ENCODE measurements at regions not wholly inside any gene's neighbourhood (a gene's known extent, or its start where the extent isn't known, plus 50 kb on each side); places are given as distances from the start of the nearest gene placed in this dataset.
"Not testable (repeated sequence)": the region's sequence is repeated elsewhere in the genome, so short reads cannot be mapped to it uniquely, and the experiment has no call there.

DNA sequence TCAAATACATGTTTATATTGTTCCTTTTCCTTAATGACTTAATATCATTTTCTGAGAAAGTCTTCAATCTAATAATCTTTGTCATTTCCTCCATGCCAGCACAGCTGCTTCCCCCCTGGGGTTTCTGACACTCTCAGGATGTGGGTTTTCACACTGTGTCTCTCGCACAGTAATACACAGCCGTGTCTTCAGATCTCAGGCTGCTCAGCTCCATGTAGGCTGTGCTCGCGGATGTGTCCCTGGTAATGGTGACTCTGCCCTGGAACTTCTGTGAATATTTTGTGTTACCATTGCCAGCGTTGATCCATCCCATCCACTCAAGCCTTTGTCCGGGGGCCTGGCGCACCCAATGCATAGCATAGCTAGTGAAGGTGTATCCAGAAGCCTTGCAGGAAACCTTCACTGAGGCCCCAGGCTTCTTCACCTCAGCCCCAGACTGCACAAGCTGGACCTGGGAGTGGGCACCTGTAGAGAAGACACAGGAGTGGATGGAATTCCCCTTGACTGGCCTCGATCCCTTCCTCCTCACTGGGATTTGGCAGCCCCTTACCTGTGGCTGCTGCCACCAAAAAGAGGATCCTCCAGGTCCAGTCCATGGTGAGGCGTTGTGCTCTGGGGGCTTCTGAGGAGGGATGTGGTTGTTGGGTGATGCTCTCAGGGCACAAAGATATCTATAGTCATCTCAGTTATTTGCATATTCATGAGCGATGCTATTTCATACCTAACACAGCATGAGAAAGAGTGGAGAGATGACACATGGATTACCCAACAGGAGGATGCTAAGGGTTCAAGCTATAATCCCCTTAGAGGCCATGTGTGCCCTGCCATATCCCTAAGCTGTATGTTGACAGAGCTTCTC is 478.8 kb downstream of the TMEM121 start:
- 71% methylated on average over 10 of the region's 10 CpGs; no CpG with 5 or more reads in 1 of the 2 donors for WGBS, 2 donors (ENCODE audit: low coverage in 1 of 2)
- H3K9me3 ChIP-seq; in situ Hi-C loops (cut with MboI; ENCODE audit: low pct_ligation_motif_present in 1 of 4, low pct_unique_long_range_greater_than_20kb in 1 of 4, low sequenced_read_pairs in 3 of 4); H3K4me3 ChIP-seq; H3K4me1 ChIP-seq; H3K27me3 ChIP-seq; intact Hi-C loops (cut with DNase I; ENCODE audit: low total_unique reads); H3K36me3 ChIP-seq: not testable (repeated sequence)
- H3K27ac ChIP-seq: peak overlapping the region in 2 of 4 donors; percentile 37 to 53
- TF ChIP-seq POLR2AphosphoS5 (IDR thresholded peaks at IDR 0.05): peak in 1 of 3 donors; percentile 33
- peak; percentile 41 for DNase-seq

DNA sequence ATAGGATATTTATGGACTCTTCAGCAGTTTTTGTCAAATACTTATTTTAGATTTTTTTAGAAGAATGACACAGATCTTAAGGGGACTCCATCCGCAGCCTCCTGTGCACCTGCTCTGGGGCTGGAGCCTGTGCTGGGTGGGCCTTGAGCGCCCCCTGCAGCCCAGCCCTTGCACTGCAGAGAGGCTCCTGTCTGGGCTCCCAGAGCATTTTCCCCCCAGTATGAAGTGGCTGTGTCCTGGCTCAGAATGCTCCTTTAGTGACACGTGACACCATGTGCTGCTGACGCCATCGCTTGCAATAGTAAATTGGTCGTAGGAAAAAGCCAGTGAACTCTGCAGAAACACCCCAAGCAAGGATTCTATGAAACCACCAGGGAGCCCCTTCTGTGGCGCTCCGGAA is 479.7 kb downstream of the TMEM121 start:
- peak; percentile 22 to 59 (median 51) for TF ChIP-seq CTCF (IDR thresholded peaks at IDR 0.05)
- WGBS, 2 donors (ENCODE audit: low coverage in 1 of 2): 41% methylated on average over 8 of the region's 8 CpGs; no CpG with 5 or more reads in 1 of the 2 donors
- H3K36me3 ChIP-seq; H3K4me1 ChIP-seq; H3K27me3 ChIP-seq; DNase-seq; in situ Hi-C loops (cut with MboI; ENCODE audit: low pct_ligation_motif_present in 1 of 4, low pct_unique_long_range_greater_than_20kb in 1 of 4, low sequenced_read_pairs in 3 of 4); intact Hi-C loops (cut with DNase I; ENCODE audit: low total_unique reads); H3K9me3 ChIP-seq; H3K4me3 ChIP-seq; H3K27ac ChIP-seq: not testable (repeated sequence)

DNA sequence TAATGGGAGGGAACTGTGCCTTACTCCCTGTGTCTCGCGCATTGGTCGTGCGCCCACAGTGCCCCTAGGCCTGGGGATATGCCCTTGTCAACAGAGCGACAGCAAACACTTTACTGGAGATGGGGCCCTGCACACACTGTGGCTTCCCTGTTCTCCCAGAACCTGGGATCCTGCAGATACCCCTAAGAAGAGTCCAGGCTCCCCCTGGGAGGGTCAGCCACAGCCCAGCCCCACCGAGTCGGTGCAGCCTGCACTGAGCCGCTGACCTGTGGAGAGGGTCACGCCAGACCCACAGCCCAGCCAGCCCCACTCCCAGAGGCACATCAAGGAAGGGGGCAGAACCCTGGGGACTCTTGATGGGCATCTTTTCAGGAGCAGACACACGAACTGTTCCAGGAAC is 480.3 kb downstream of the TMEM121 start:
- H3K27ac ChIP-seq; DNase-seq; H3K9me3 ChIP-seq; H3K4me1 ChIP-seq; in situ Hi-C loops (cut with MboI; ENCODE audit: low pct_ligation_motif_present in 1 of 4, low pct_unique_long_range_greater_than_20kb in 1 of 4, low sequenced_read_pairs in 3 of 4); H3K27me3 ChIP-seq; H3K36me3 ChIP-seq; H3K4me3 ChIP-seq; intact Hi-C loops (cut with DNase I; ENCODE audit: low total_unique reads): not testable (repeated sequence)
- WGBS, 2 donors (ENCODE audit: low coverage in 1 of 2): 79% methylated on average over 9 of the region's 10 CpGs; no CpG with 5 or more reads in 1 of the 2 donors

- Histone ChIP-seq H3K4me1 (no peaks in the 10 kb centered on the region), H3K27me3 (no peaks in the 10 kb centered on the region), H3K27ac (no peak overlapping the region), H3K9me3 (no peaks in the 10 kb centered on the region), H3K4me3 (no peak overlapping the region), H3K36me3 (no peaks in the 10 kb centered on the region)
- DNase-seq: no peak
- WGBS, 2 donors (ENCODE audit: low coverage in 1 of 2): 50 to 76% methylated on average over 2 to 4 of the region's 4 CpGs
- TF ChIP-seq POLR2A (IDR thresholded peaks at IDR 0.05): no peak
- TF ChIP-seq EP300 (IDR thresholded peaks at IDR 0.05; ENCODE audit: low read depth): no peak
- in situ Hi-C loops (cut with MboI; ENCODE audit: low pct_ligation_motif_present in 1 of 4, low pct_unique_long_range_greater_than_20kb in 1 of 4, low sequenced_read_pairs in 3 of 4): no loop called here
- intact Hi-C loops (cut with DNase I; ENCODE audit: low total_unique reads): no loop called here
Measured at GRCh38 chr14:106010783-106011182, 484.4 kb downstream of the TMEM121 start.

GRCh38 chr14:106011631-106012360 is 485.4 kb downstream of the TMEM121 start:
- H3K4me1 ChIP-seq; H3K4me3 ChIP-seq; H3K27ac ChIP-seq; intact Hi-C loops (cut with DNase I; ENCODE audit: low total_unique reads); H3K27me3 ChIP-seq; H3K36me3 ChIP-seq; in situ Hi-C loops (cut with MboI; ENCODE audit: low pct_ligation_motif_present in 1 of 4, low pct_unique_long_range_greater_than_20kb in 1 of 4, low sequenced_read_pairs in 3 of 4); H3K9me3 ChIP-seq: not testable (repeated sequence)
- DNase-seq: peak; percentile 78
- TF ChIP-seq CTCF (IDR thresholded peaks at IDR 0.05): peak in 3 of 5 experiments; percentile 19 to 50 (median 47)
- 34% methylated on average over 22 of the region's 22 CpGs; no CpG with 5 or more reads in 1 of the 2 donors for WGBS, 2 donors (ENCODE audit: low coverage in 1 of 2)

- H3K4me1 ChIP-seq; H3K27ac ChIP-seq; intact Hi-C loops (cut with DNase I; ENCODE audit: low total_unique reads); H3K36me3 ChIP-seq; DNase-seq; in situ Hi-C loops (cut with MboI; ENCODE audit: low pct_ligation_motif_present in 1 of 4, low pct_unique_long_range_greater_than_20kb in 1 of 4, low sequenced_read_pairs in 3 of 4); H3K27me3 ChIP-seq; H3K9me3 ChIP-seq; H3K4me3 ChIP-seq: not testable (repeated sequence)
- 76% methylated on average over 3 of the region's 3 CpGs; no CpG with 5 or more reads in 1 of the 2 donors for WGBS, 2 donors (ENCODE audit: low coverage in 1 of 2)
Measured at GRCh38 chr14:106012361-106012725, 486.0 kb downstream of the TMEM121 start.
